ENCODE measurements at regions not wholly inside any gene's neighbourhood (a gene's known extent, or its start where the extent isn't known, plus 50 kb on each side); places are given as distances from the start of the nearest gene placed in this dataset.

- TF ChIP-seq CTCF (IDR thresholded peaks at IDR 0.05): no peak
- no peak for TF ChIP-seq FOXP4 (CRISPR knock-in tag; IDR thresholded peaks at IDR 0.05)
Measured at GRCh38 chr2:107582487-107582886, 244.2 kb upstream of the RGPD4 start.
